ENCODE measurements at regions not wholly inside any gene's neighbourhood (a gene's known extent, or its start where the extent isn't known, plus 50 kb on each side); places are given as distances from the start of the nearest gene placed in this dataset.
"Not testable (repeated sequence)": the region's sequence is repeated elsewhere in the genome, so short reads cannot be mapped to it uniquely, and the experiment has no call there.

- TF ChIP-seq ZNF687 (IDR thresholded peaks at IDR 0.05); SMC3 (IDR thresholded peaks at IDR 0.05; ENCODE audit: borderline replicate concordance, low read length); BHLHE40 (IDR thresholded peaks at IDR 0.05; ENCODE audit: borderline replicate concordance in 1 of 2, low read depth in 2 of 2, low read length in 1 of 2); RFX5 (IDR thresholded peaks at IDR 0.05; ENCODE audit: low read depth, low read length); CHD1 (IDR thresholded peaks at IDR 0.05; ENCODE audit: low read depth, low read length); CTCF (IDR thresholded peaks at IDR 0.05 in 2 of 3, conservative IDR thresholded peaks at IDR 0.05 in 1 of 3; ENCODE audit: control insufficient read depth in 2 of 3, extremely low read depth in 1 of 3, insufficient read depth in 1 of 3, low read depth in 3 of 3, low read length in 3 of 3); TAF1 (IDR thresholded peaks at IDR 0.05; ENCODE audit: borderline replicate concordance, low read depth, low read length): not testable (repeated sequence)
Measured at GRCh38 chr13:18194631-18195364, 986.8 kb downstream of the TUBA3C start.

Data from GM12878 (cell line).